K562 (cell line): ENCODE measurements at regions not wholly inside any gene's neighbourhood (a gene's known extent, or its start where the extent isn't known, plus 50 kb on each side); places are given as distances from the start of the nearest gene placed in this dataset.

Experiments
- ATF1 ChIP-seq, 2 experiments: fragments of 450-650 bp in 1 of 2; IDR thresholded peaks; 2 replicates each; pipeline ENCODE4 v1.6.1; 2016; ENCODE audit warnings: missing compliant biosample characterization in 1 of 2, missing genetic modification characterization in 1 of 2
- KAT2B ChIP-seq: IDR thresholded peaks from one replicate; pipeline ENCODE4 v1.6.1; 2012; ENCODE audit warnings: low read depth, mild to moderate bottlenecking, control low read depth, inconsistent platforms, low read length, moderate library complexity
- TAF9B ChIP-seq: fragments of 450-650 bp; IDR thresholded peaks from 2 replicates; pipeline ENCODE4 v1.6.1; 2018; ENCODE audit warnings: mild to moderate bottlenecking; ENCODE audit not compliant: partially characterized antibody
- ZBED1 ChIP-seq: IDR thresholded peaks from 2 replicates; pipeline ENCODE4 v1.6.1; 2014
- ZNF318 ChIP-seq, 2 experiments: fragments of 450-650 bp; IDR thresholded peaks; 2 replicates each; pipeline ENCODE4 v1.6.1; 2016; ENCODE audit warnings: mild to moderate bottlenecking in 2 of 2, borderline replicate concordance in 1 of 2, low read depth in 1 of 2, moderate library complexity in 1 of 2
- ZNF431 ChIP-seq: sonication (generic); formaldehyde crosslinking; IDR thresholded peaks from 2 replicates; pipeline ENCODE4 v1.8.0; 2022; ENCODE audit warnings: mild to moderate bottlenecking, missing genetic modification reagents
- ZNF76 ChIP-seq: fragments of 250-450 bp; sonication (Bioruptor Pico); IDR thresholded peaks from 2 replicates; pipeline ENCODE4 v1.4.0; 2020; ENCODE audit warnings: mild to moderate bottlenecking, moderate library complexity, borderline replicate concordance

GRCh38 chr16:25374556-25374955 is 116.9 kb upstream of the ZKSCAN2 start (continued):
- no peak for TF ChIP-seq ZNF431 (CRISPR knock-in tag)
- TF ChIP-seq ZNF76 (CRISPR knock-in tag) = no peak
- no peak for TF ChIP-seq ATF1 (CRISPR knock-in tag; IDR thresholded peaks at IDR 0.05)
- TF ChIP-seq ATF1 (tag; IDR thresholded peaks at IDR 0.05) = no peak
- TF ChIP-seq TAF9B = no peak
- TF ChIP-seq KAT2B = no peak
- TF ChIP-seq ZBED1 = no peak
- no peak for TF ChIP-seq ZNF318 (IDR thresholded peaks at IDR 0.05; ENCODE audit: borderline replicate concordance in 1 of 2, low read depth in 1 of 2)
